ENCODE measurements at regions not wholly inside any gene's neighbourhood (a gene's known extent, or its start where the extent isn't known, plus 50 kb on each side); places are given as distances from the start of the nearest gene placed in this dataset.

- Histone ChIP-seq H3K27me3 (ENCODE audit: control insufficient read depth, insufficient read depth, low read length) (no peaks in the 10 kb centered on the region), H3K9me3 (ENCODE audit: control insufficient read depth, insufficient read depth, low read depth, low read length) (no peaks in the 10 kb centered on the region), H3K4me3 (ENCODE audit: low read depth in 2 of 2, low read length in 2 of 2) (no peak overlapping the region), H3K27ac (ENCODE audit: low read length) (no peak overlapping the region), H3K4me1 (ENCODE audit: control insufficient read depth, insufficient read depth, low read length) (no peaks in the 10 kb centered on the region), H3K36me3 (ENCODE audit: control insufficient read depth, insufficient read depth, low read length) (no peaks in the 10 kb centered on the region)
- intact Hi-C loops (cut with micrococcal nuclease; ENCODE audit: unreplicated experiment) (no loop called here), in situ Hi-C loops (cut with HindIII; ENCODE audit: low pct_unique_long_range_greater_than_20kb, low sequenced_read_pairs) (no loop called here)
- ATAC-seq (no peak), DNase-seq (ENCODE audit: low read depth, low spot score) (no peak)
- CTCF ChIA-PET: no interaction called here
- no TSS peak for BruUV-seq (replicated peaks)
- POLR2A ChIA-PET: no interaction called here
- TF ChIP-seq TCF7L2 (IDR thresholded peaks at IDR 0.05; ENCODE audit: low read depth, low read length) (no peak), SIN3A (IDR thresholded peaks at IDR 0.05; ENCODE audit: borderline replicate concordance, insufficient read depth, low read depth, low read length) (no peak), POLR2AphosphoS5 (IDR thresholded peaks at IDR 0.05; ENCODE audit: low read depth, low read length) (no peak), REST (IDR thresholded peaks at IDR 0.05; ENCODE audit: insufficient read depth in 1 of 2, low read depth in 2 of 2, low read length in 1 of 2) (no peak), CTCF (IDR thresholded peaks at IDR 0.05) (no peak)
Measured at GRCh38 chr1:34409689-34410229, 233.1 kb downstream of the C1orf94 start.

DNA sequence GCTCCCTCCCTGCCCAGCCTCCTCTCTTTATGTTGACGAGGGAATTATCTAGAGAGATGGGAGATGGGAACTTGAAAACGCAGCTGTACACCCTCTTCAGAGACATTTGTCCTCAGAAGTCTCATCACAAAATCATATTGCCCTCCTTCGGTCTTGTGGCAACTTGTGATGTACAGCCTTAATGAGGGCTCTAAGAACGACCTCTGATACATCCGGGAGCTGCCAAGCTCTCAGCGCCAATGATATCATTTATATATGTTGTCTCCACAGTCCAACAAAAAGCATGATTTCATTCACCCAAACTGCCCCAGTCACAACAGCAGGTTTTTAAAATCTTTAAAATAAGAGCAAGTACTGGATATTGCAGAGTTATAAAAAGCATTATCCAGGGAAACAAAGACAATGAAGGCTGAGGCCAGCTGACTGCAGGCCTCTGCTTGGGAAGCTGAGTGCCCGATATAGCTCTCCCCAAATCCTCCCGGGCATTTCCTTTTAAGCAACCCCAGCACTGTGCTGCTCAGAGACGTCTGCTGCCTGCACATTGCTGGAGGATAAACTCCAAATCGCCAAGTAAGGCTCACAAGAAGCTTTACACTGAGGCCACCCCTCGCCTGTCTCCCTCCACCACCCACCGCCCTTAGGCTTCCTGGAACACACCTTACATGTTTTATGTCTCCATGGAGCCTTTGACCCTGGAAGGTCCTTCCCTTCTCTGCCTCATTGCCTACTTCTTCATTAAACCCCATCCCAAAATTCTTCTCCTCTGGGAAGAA is 236.1 kb downstream of the C1orf94 start:
- H3K36me3 ChIP-seq (ENCODE audit: control insufficient read depth, insufficient read depth, low read length): no peaks in the 10 kb centered on the region
- no peaks in the 10 kb centered on the region; the same call in 1 of the 2 replicates for H3K27me3 ChIP-seq (ENCODE audit: control insufficient read depth, insufficient read depth, low read length)
- CTCF ChIA-PET: no interaction called here
- TF ChIP-seq TCF7L2 (IDR thresholded peaks at IDR 0.05; ENCODE audit: low read depth, low read length): no peak
- no peak for TF ChIP-seq CTCF (IDR thresholded peaks at IDR 0.05)
- DNase-seq (ENCODE audit: low read depth, low spot score): no peak
- POLR2A ChIA-PET: no interaction called here
- in situ Hi-C loops (cut with HindIII; ENCODE audit: low pct_unique_long_range_greater_than_20kb, low sequenced_read_pairs): no loop called here
- BruUV-seq (replicated peaks): no TSS peak
- ATAC-seq: no peak
- H3K4me3 ChIP-seq (ENCODE audit: low read depth in 2 of 2, low read length in 2 of 2): no peak overlapping the region
- H3K9me3 ChIP-seq (ENCODE audit: control insufficient read depth, insufficient read depth, low read depth, low read length): no peaks in the 10 kb centered on the region
- H3K27ac ChIP-seq (ENCODE audit: low read length): no peak overlapping the region
- intact Hi-C loops (cut with micrococcal nuclease; ENCODE audit: unreplicated experiment): no loop called here
- H3K4me1 ChIP-seq (ENCODE audit: control insufficient read depth, insufficient read depth, low read length): no peaks in the 10 kb centered on the region

All from Panc1 (cell line).